ENCODE measurements at regions not wholly inside any gene's neighbourhood (a gene's known extent, or its start where the extent isn't known, plus 50 kb on each side); places are given as distances from the start of the nearest gene placed in this dataset.

DNA sequence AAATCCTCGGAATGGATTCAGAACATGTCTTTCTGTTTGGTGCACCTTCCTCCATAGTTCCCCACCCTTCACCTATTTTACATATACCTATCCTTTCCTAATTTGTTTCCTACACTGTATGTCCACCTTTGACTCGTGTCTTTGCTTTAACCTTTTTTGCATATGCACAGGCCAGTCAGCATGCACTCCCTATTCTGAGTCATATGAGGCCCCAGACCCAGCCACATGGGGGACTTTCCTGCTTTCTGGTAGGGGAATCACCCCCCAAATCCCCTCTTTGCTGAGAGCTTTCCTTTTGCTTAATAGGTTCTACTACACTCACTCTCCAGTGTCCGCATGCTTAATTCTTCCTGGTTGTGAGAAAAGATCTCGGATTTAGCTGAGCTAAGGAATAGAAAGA, 393.8 kb upstream of the IMPG1 start:
- ChIA-PET CTCF (ENCODE audit: partially characterized antibody) (no interaction called here), POLR2A (ENCODE audit: partially characterized antibody) (no interaction called here)

DNA sequence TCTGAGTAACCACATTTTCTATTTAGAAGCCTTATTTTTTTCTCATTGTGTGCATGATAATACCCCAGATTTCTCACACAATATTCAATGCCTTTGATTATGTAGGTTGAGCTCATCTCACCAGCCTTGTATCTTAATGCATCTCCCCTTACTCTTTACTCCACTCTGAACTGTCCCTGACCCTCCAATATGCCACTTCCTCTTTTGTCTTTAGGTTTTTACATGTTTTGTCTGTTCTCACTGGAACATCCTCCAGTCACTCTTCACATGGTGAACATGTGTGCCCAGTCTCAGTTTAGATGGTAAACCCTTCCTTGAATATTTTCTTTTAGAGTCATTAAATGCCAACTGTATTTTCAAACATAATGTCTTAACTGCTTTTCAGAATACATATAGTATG, 392.9 kb upstream of the IMPG1 start:
- no peak overlapping the region for H3K27ac Mint-ChIP-seq
- no peaks in the 10 kb centered on the region for H3K4me1 Mint-ChIP-seq
- ChIA-PET POLR2A (ENCODE audit: partially characterized antibody) (no interaction called here), CTCF (ENCODE audit: partially characterized antibody) (no interaction called here)
- peaks cover 0 to 16% (median 6%) of the 10 kb centered on the region in 8 donors for H3K9me3 Mint-ChIP-seq
- H3K27me3 ChIP-seq (ENCODE audit: insufficient read depth, low read length) = no peaks in the 10 kb centered on the region
- no peaks in the 10 kb centered on the region for H3K36me3 ChIP-seq (ENCODE audit: insufficient read depth, low read length)
- no peaks in the 10 kb centered on the region for H3K9me3 ChIP-seq (ENCODE audit: control insufficient read depth in 1 of 2, low read length in 2 of 2)
- H3K27me3 Mint-ChIP-seq = no peaks in the 10 kb centered on the region
- no peak overlapping the region for H3K27ac ChIP-seq (ENCODE audit: low read depth, low read length)
- H3K4me1 ChIP-seq (ENCODE audit: insufficient read depth, low read length) = no peaks in the 10 kb centered on the region
- H3K4me3 ChIP-seq (ENCODE audit: low read length in 2 of 2) = no peak overlapping the region
- no peak overlapping the region for H3K4me3 Mint-ChIP-seq
- H3K36me3 Mint-ChIP-seq = no peaks in the 10 kb centered on the region
- intact Hi-C loops (cut with micrococcal nuclease) = no loop called here
- no peak for DNase-seq

More for the DNA sequence above, 393.8 kb upstream of the IMPG1 start:
- Mint-ChIP-seq H3K9me3 (peaks cover 0 to 12% (median 5%) of the 10 kb centered on the region in 8 donors), H3K36me3 (no peaks in the 10 kb centered on the region), H3K4me3 (no peak overlapping the region), H3K4me1 (no peaks in the 10 kb centered on the region), H3K27ac (no peak overlapping the region), H3K27me3 (no peaks in the 10 kb centered on the region)
- Histone ChIP-seq H3K9me3 (ENCODE audit: control insufficient read depth in 1 of 2, low read length in 2 of 2) (no peaks in the 10 kb centered on the region), H3K4me1 (ENCODE audit: insufficient read depth, low read length) (no peaks in the 10 kb centered on the region), H3K27me3 (ENCODE audit: insufficient read depth, low read length) (no peaks in the 10 kb centered on the region), H3K36me3 (ENCODE audit: insufficient read depth, low read length) (no peaks in the 10 kb centered on the region), H3K4me3 (ENCODE audit: low read length in 2 of 2) (no peak overlapping the region), H3K27ac (ENCODE audit: low read depth, low read length) (no peak overlapping the region)
- no peak for DNase-seq
- intact Hi-C loops (cut with micrococcal nuclease) = no loop called here

DNA sequence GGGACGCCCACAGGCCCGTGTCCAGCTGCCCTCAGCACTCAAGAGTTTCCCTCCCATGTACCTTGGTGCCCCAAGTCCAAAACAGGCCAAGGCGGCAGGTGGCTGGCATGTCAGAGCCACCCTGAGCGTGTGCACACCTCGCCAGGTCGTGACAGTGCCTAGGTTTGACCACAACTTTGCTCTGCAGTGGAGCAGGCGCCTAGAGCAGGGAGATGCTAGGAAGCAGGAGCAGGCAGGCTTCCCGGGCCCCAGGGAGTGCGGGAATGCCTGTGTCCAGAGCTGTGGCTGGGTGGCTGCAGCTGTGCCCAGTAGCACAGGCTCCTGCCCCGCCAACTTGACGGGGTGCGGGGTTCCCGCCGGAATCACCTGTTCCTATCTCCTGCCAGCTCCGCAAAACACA, 380.8 kb upstream of the IMPG1 start:
- Histone ChIP-seq H3K27ac (ENCODE audit: low read depth, low read length) (no peak overlapping the region), H3K9me3 (ENCODE audit: control insufficient read depth in 1 of 2, low read length in 2 of 2) (no peaks in the 10 kb centered on the region), H3K4me3 (ENCODE audit: low read length in 2 of 2) (no peak overlapping the region), H3K4me1 (ENCODE audit: insufficient read depth, low read length) (no peaks in the 10 kb centered on the region), H3K27me3 (ENCODE audit: insufficient read depth, low read length) (no peaks in the 10 kb centered on the region), H3K36me3 (ENCODE audit: insufficient read depth, low read length) (no peaks in the 10 kb centered on the region)
- no peak for DNase-seq
- POLR2A ChIA-PET (ENCODE audit: partially characterized antibody) = no interaction called here
- Mint-ChIP-seq H3K27ac (no peak overlapping the region), H3K9me3 (peaks cover 0 to 21% (median 11%) of the 10 kb centered on the region in 8 donors), H3K27me3 (no peaks in the 10 kb centered on the region), H3K4me1 (no peaks in the 10 kb centered on the region), H3K4me3 (no peak overlapping the region), H3K36me3 (no peaks in the 10 kb centered on the region)
- intact Hi-C loops (cut with micrococcal nuclease) = no loop called here
- CTCF ChIA-PET (ENCODE audit: partially characterized antibody) = no interaction called here

DNA sequence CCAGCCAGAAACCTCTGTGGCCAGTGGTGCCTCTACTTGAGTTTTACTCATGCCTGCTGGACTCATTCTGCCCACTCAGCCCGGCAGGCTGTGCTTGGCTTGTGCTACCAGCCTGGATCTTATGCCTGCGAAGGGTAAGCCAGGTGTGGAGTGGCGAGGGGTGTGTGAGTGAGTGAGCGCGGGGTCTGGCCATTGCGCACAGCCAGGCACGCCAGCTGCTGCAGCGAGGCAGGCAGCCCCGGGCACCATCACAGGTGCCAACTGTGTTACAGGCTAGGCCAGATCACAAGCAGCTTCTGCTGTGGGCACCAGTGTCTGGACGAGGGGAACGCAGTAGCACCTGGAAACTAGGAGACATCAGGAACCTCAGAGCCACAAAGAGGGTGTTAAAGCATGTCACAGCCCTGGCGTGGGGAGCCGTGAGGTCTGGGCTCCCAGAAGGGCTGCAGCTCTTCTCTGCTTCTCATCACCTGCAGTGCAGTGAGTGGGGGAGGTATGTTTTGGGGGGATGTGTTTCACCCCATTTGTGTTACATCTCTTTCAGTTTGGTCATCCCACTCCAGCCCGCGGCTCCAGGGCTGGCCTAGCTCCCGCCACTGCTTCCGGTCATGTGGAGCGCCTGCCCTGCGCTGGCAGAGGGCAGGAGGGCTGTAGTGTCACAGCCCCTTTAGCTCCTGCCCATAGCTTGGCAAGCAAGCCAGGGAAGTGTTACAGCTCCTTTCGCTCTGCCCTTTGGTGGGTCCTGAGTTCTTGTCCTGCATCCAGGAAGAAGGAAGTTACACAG, 379.7 kb upstream of the IMPG1 start:
- no peaks in the 10 kb centered on the region for H3K36me3 Mint-ChIP-seq
- ChIA-PET CTCF (ENCODE audit: partially characterized antibody) (no interaction called here), POLR2A (ENCODE audit: partially characterized antibody) (no interaction called here)
- H3K9me3 Mint-ChIP-seq = peaks cover 0 to 21% (median 13%) of the 10 kb centered on the region in 8 donors
- Histone ChIP-seq H3K4me1 (ENCODE audit: insufficient read depth, low read length) (no peaks in the 10 kb centered on the region), H3K4me3 (ENCODE audit: low read length in 2 of 2) (no peak overlapping the region), H3K27me3 (ENCODE audit: insufficient read depth, low read length) (no peaks in the 10 kb centered on the region), H3K9me3 (ENCODE audit: control insufficient read depth in 1 of 2, low read length in 2 of 2) (no peaks in the 10 kb centered on the region), H3K27ac (ENCODE audit: low read depth, low read length) (no peak overlapping the region), H3K36me3 (ENCODE audit: insufficient read depth, low read length) (no peaks in the 10 kb centered on the region)
- H3K27me3 Mint-ChIP-seq = no peaks in the 10 kb centered on the region
- no peaks in the 10 kb centered on the region for H3K4me1 Mint-ChIP-seq
- intact Hi-C loops (cut with micrococcal nuclease) = no loop called here
- no peak overlapping the region for H3K4me3 Mint-ChIP-seq
- no peak for DNase-seq
- H3K27ac Mint-ChIP-seq = no peak overlapping the region

DNA sequence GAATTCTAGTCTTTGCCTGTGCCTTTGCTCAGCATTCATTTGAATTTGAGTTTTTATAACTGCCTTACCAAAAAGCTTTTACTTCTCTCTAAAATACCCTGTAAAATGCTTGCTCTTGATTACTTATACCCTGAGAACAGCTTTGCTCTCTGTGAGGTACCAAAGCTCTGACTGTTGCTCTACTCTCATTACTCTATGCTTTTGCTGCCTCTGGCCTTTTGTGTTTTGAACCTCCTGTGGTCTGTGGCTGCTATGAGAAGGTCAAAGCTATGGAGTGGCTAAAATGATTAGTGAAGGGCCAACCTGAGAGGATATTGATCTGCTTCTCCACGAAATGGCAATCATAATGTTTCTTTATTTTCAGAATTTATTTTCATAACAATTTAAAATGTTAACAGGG, 375.6 kb upstream of the IMPG1 start:
- Mint-ChIP-seq H3K4me1 (no peaks in the 10 kb centered on the region), H3K4me3 (no peak overlapping the region), H3K27me3 (no peaks in the 10 kb centered on the region), H3K36me3 (no peaks in the 10 kb centered on the region), H3K27ac (no peak overlapping the region), H3K9me3 (peaks cover 0 to 18% (median 9%) of the 10 kb centered on the region in 8 donors)
- Histone ChIP-seq H3K27ac (ENCODE audit: low read depth, low read length) (no peak overlapping the region), H3K27me3 (ENCODE audit: insufficient read depth, low read length) (no peaks in the 10 kb centered on the region), H3K4me3 (ENCODE audit: low read length in 2 of 2) (no peak overlapping the region), H3K9me3 (ENCODE audit: control insufficient read depth in 1 of 2, low read length in 2 of 2) (no peaks in the 10 kb centered on the region), H3K36me3 (ENCODE audit: insufficient read depth, low read length) (no peaks in the 10 kb centered on the region), H3K4me1 (ENCODE audit: insufficient read depth, low read length) (no peaks in the 10 kb centered on the region)
- intact Hi-C loops (cut with micrococcal nuclease) = no loop called here
- DNase-seq = no peak
- POLR2A ChIA-PET (ENCODE audit: partially characterized antibody) = no interaction called here
- CTCF ChIA-PET (ENCODE audit: partially characterized antibody) = no interaction called here

DNA sequence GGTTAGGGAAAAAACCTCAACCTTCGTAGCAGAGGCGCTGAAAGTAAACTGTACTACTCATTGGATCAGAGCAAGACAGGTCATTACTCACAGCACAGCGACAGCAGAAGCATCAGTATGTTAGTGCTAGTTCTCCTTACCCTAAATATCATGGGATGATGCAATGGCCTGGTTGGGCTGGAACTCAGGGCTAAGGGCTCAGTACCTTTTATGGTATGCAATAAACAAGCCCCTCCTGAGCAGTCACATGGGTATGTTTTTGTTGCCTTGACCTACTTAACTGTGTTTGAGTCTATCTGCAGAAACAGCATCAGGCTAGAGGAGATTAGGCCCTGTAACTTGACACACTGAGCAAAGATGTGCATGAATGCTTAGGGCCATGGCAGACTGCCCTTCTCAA, 369.4 kb upstream of the IMPG1 start:
- ChIA-PET CTCF (ENCODE audit: partially characterized antibody) (no interaction called here), POLR2A (ENCODE audit: partially characterized antibody) (no interaction called here)
- H3K9me3 ChIP-seq (ENCODE audit: control insufficient read depth in 1 of 2, low read length in 2 of 2) = no peaks in the 10 kb centered on the region
- H3K4me3 Mint-ChIP-seq = no peak overlapping the region
- H3K4me1 ChIP-seq (ENCODE audit: insufficient read depth, low read length) = no peaks in the 10 kb centered on the region
- no peaks in the 10 kb centered on the region for H3K27me3 Mint-ChIP-seq
- H3K4me3 ChIP-seq (ENCODE audit: low read length in 2 of 2) = no peak overlapping the region
- H3K36me3 Mint-ChIP-seq = no peaks in the 10 kb centered on the region
- no peak overlapping the region for H3K27ac ChIP-seq (ENCODE audit: low read depth, low read length)
- intact Hi-C loops (cut with micrococcal nuclease) = no loop called here
- H3K27ac Mint-ChIP-seq = no peak overlapping the region
- H3K4me1 Mint-ChIP-seq = no peaks in the 10 kb centered on the region
- peaks cover 0 to 8% (median 0%) of the 10 kb centered on the region in 8 donors for H3K9me3 Mint-ChIP-seq
- no peaks in the 10 kb centered on the region for H3K36me3 ChIP-seq (ENCODE audit: insufficient read depth, low read length)
- no peak for DNase-seq
- no peaks in the 10 kb centered on the region for H3K27me3 ChIP-seq (ENCODE audit: insufficient read depth, low read length)

DNA sequence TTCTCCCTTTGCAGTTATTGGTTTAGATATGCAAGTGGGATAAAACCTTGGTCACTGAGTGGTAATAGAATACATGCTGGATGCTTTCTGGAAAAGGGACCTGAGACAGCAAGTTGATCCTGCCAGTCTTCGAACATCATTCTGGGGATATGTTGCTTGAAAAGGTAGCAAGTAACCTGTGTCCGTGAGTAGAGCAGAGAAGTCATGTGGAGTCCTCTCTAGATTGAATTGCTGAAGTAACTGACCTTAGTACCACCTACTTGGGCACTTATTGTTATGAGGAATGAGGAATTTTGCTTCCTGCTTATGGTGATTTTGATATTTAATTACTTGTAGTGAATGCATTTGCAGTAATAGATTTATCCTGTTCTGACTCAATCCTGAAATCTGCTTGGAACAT, 367.3 kb upstream of the IMPG1 start:
- intact Hi-C loops (cut with micrococcal nuclease) = no loop called here
- Histone ChIP-seq H3K27me3 (ENCODE audit: insufficient read depth, low read length) (no peaks in the 10 kb centered on the region), H3K9me3 (ENCODE audit: control insufficient read depth in 1 of 2, low read length in 2 of 2) (no peaks in the 10 kb centered on the region), H3K4me1 (ENCODE audit: insufficient read depth, low read length) (no peaks in the 10 kb centered on the region), H3K27ac (ENCODE audit: low read depth, low read length) (no peak overlapping the region), H3K4me3 (ENCODE audit: low read length in 2 of 2) (no peak overlapping the region), H3K36me3 (ENCODE audit: insufficient read depth, low read length) (no peaks in the 10 kb centered on the region)
- no peak for DNase-seq
- Mint-ChIP-seq H3K9me3 (peaks cover 0 to 5% (median 2%) of the 10 kb centered on the region in 8 donors), H3K27ac (no peak overlapping the region), H3K27me3 (no peaks in the 10 kb centered on the region), H3K36me3 (no peaks in the 10 kb centered on the region), H3K4me3 (no peak overlapping the region), H3K4me1 (no peaks in the 10 kb centered on the region)
- ChIA-PET POLR2A (ENCODE audit: partially characterized antibody) (no interaction called here), CTCF (ENCODE audit: partially characterized antibody) (no interaction called here)

DNA sequence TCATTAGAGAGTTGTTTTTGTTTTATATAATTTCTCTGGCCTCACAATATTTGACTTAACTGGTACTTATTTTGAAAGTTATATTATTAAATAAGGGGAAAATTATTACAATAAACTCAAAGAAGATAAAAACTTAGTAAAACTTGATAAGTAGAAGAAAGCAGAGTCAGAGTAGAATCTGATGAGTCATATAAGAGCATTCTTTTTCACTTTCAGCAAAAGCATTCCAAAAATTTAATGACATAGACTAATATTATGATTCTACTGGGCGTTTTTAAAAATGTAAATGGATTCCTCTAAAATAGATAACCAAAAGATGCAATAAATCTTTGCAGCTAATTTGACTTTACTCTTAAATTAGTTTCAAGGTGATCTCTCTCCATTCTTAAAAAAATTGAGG, 366.3 kb upstream of the IMPG1 start:
- Mint-ChIP-seq H3K4me1 (no peaks in the 10 kb centered on the region), H3K36me3 (no peaks in the 10 kb centered on the region), H3K27me3 (no peaks in the 10 kb centered on the region), H3K9me3 (peaks cover 0 to 6% (median 2%) of the 10 kb centered on the region in 8 donors), H3K27ac (no peak overlapping the region), H3K4me3 (no peak overlapping the region)
- Histone ChIP-seq H3K4me3 (ENCODE audit: low read length in 2 of 2) (no peak overlapping the region), H3K36me3 (ENCODE audit: insufficient read depth, low read length) (no peaks in the 10 kb centered on the region), H3K27ac (ENCODE audit: low read depth, low read length) (no peak overlapping the region), H3K27me3 (ENCODE audit: insufficient read depth, low read length) (no peaks in the 10 kb centered on the region), H3K9me3 (ENCODE audit: control insufficient read depth in 1 of 2, low read length in 2 of 2) (no peaks in the 10 kb centered on the region), H3K4me1 (ENCODE audit: insufficient read depth, low read length) (no peaks in the 10 kb centered on the region)
- intact Hi-C loops (cut with micrococcal nuclease) = no loop called here
- ChIA-PET CTCF (ENCODE audit: partially characterized antibody) (no interaction called here), POLR2A (ENCODE audit: partially characterized antibody) (no interaction called here)
- no peak for DNase-seq

All from CD4-positive, alpha-beta memory T cell (primary cell).